ENCODE measurements at regions not wholly inside any gene's neighbourhood (a gene's known extent, or its start where the extent isn't known, plus 50 kb on each side); places are given as distances from the start of the nearest gene placed in this dataset.

GRCh38 chr1:80076469-80076868 lies 1069.9 kb upstream of the ADGRL4 start:
- DNase-seq = no peak

GRCh38 chr1:80075351-80075750 lies 1068.8 kb upstream of the ADGRL4 start:
- no peak for DNase-seq

- no peak for DNase-seq
Measured at GRCh38 chr1:80072563-80072962, 1066.0 kb upstream of the ADGRL4 start.

GRCh38 chr1:80066060-80066459 lies 1059.5 kb upstream of the ADGRL4 start:
- DNase-seq = no peak

GRCh38 chr1:80064524-80064923 lies 1058.0 kb upstream of the ADGRL4 start:
- no peak for DNase-seq

- DNase-seq = no peak
Measured at GRCh38 chr1:80059940-80060339, 1053.4 kb upstream of the ADGRL4 start.

GRCh38 chr1:80056179-80056578 lies 1049.6 kb upstream of the ADGRL4 start:
- no peak for DNase-seq

- no peak for DNase-seq
Measured at GRCh38 chr1:80054129-80054528, 1047.6 kb upstream of the ADGRL4 start.

GRCh38 chr1:80053613-80054012 lies 1047.1 kb upstream of the ADGRL4 start:
- no peak for DNase-seq

GRCh38 chr1:80050523-80050922 lies 1044.0 kb upstream of the ADGRL4 start:
- DNase-seq = no peak

- no peak for DNase-seq
Measured at GRCh38 chr1:80050085-80050484, 1043.6 kb upstream of the ADGRL4 start.

- DNase-seq = no peak
Measured at GRCh38 chr1:80048716-80049115, 1042.2 kb upstream of the ADGRL4 start.

- no peak for DNase-seq
Measured at GRCh38 chr1:80047791-80048190, 1041.3 kb upstream of the ADGRL4 start.

- DNase-seq = no peak
Measured at GRCh38 chr1:80044662-80045061, 1038.1 kb upstream of the ADGRL4 start.

GRCh38 chr1:80036690-80037432 lies 1030.3 kb upstream of the ADGRL4 start:
- DNase-seq = no peak

GRCh38 chr1:80023358-80023757 lies 1016.8 kb upstream of the ADGRL4 start:
- DNase-seq = no peak

GRCh38 chr1:80021891-80022290 lies 1015.4 kb upstream of the ADGRL4 start:
- DNase-seq = no peak

GRCh38 chr1:80018348-80018747 lies 1011.8 kb upstream of the ADGRL4 start:
- no peak for DNase-seq

GRCh38 chr1:80008934-80009333 lies 1002.4 kb upstream of the ADGRL4 start:
- no peak for DNase-seq

- no peak for DNase-seq
Measured at GRCh38 chr1:80003250-80003649, 996.7 kb upstream of the ADGRL4 start.

GRCh38 chr1:79988401-79988800 lies 981.9 kb upstream of the ADGRL4 start:
- DNase-seq = no peak

GRCh38 chr1:79982211-79982610 lies 975.7 kb upstream of the ADGRL4 start:
- DNase-seq = no peak

GRCh38 chr1:79981481-79981880 lies 975.0 kb upstream of the ADGRL4 start:
- DNase-seq = no peak

- no peak for DNase-seq
Measured at GRCh38 chr1:79979346-79979745, 972.8 kb upstream of the ADGRL4 start.

- no peak for DNase-seq
Measured at GRCh38 chr1:79976287-79976686, 969.8 kb upstream of the ADGRL4 start.
